Ascending aorta (tissue), 2 donors: ENCODE measurements at regions not wholly inside any gene's neighbourhood (a gene's known extent, or its start where the extent isn't known, plus 50 kb on each side); places are given as distances from the start of the nearest gene placed in this dataset.

ENCODE experiments used
- DNase-seq, 2 donors: peaks; one replicate each; pipeline ENCODE4 v3.0.0-alpha.2; 2019; ENCODE audit warnings: low spot score in 2 of 2
- H3K27ac ChIP-seq, 2 donors: fragments of 200-600 bp; sonication (generic); one replicate each; pipeline ENCODE4 v1.5.1; 2016 to 2017; ENCODE audit warnings: mild to moderate bottlenecking in 1 of 2
- H3K27me3 ChIP-seq: fragments of 200-600 bp; sonication (generic); one replicate; pipeline ENCODE4 v1.5.1; 2017
- H3K36me3 ChIP-seq, 2 donors: fragments of 200-600 bp; sonication (generic); one replicate each; pipeline ENCODE4 v1.5.1; 2016
- H3K4me1 ChIP-seq, 2 donors: fragments of 200-600 bp; sonication (generic); one replicate each; pipeline ENCODE4 v1.5.1; 2016 to 2017; ENCODE audit warnings: mild to moderate bottlenecking in 1 of 2
- H3K4me3 ChIP-seq, 2 donors: fragments of 200-600 bp; sonication (generic); one replicate each; pipeline ENCODE4 v1.5.1; 2016 to 2017; ENCODE audit warnings: mild to moderate bottlenecking in 1 of 2
- H3K9me3 ChIP-seq, 2 donors: fragments of 200-600 bp; sonication (generic); one replicate each; pipeline ENCODE4 v1.5.1; 2016
- CTCF ChIP-seq, 3 experiments: fragments of 200-600 bp in 2 of 3; fragments of 450-650 bp in 1 of 3; sonication (generic) in 2 of 3; IDR thresholded peaks; one replicate each; pipeline ENCODE4 v1.5.1; 2016 to 2019; ENCODE audit warnings: antibody characterized with exemption in 3 of 3, mild to moderate bottlenecking in 1 of 3, moderate library complexity in 1 of 3
- intact Hi-C: fragments of 100-400 bp; cut with DNase I; formaldehyde crosslinking; loops from one replicate; pipeline ENCODE4 v1.15.1; 2023

- no peak for TF ChIP-seq CTCF (IDR thresholded peaks at IDR 0.05)
- Histone ChIP-seq H3K27me3 (no peaks in the 10 kb centered on the region), H3K4me3 (no peak overlapping the region), H3K36me3 (no peaks in the 10 kb centered on the region), H3K27ac (no peak overlapping the region), H3K4me1 (no peaks in the 10 kb centered on the region), H3K9me3 (peaks cover 7 to 10% of the 10 kb centered on the region in 2 donors)
- intact Hi-C loops: no loop called here
- DNase-seq: no peak
Observed at GRCh38 chr10:29208845-29209244, 80.0 kb upstream of the LYZL1 start.

DNA sequence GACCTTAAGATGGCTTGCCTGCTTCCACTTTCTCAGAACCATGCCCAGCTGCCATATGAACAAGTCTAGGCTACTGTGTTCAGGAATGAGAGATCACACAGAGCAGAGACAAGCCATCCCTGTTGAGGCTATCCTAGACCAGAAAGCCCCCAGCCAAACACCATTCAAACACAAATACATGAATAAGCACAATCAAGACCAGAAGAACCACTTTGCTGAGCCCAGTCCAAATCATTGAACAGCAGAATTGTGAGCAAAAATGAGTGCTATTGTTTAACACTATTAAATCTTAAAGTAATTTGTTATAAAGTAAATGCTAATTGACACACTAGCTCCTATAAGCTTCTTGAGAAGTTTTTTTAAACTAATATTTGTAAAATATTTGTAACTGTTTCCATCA lies 79.0 kb upstream of the LYZL1 start:
- H3K4me1 ChIP-seq: no peaks in the 10 kb centered on the region
- no peak for TF ChIP-seq CTCF (IDR thresholded peaks at IDR 0.05)
- intact Hi-C loops: no loop called here

DNA sequence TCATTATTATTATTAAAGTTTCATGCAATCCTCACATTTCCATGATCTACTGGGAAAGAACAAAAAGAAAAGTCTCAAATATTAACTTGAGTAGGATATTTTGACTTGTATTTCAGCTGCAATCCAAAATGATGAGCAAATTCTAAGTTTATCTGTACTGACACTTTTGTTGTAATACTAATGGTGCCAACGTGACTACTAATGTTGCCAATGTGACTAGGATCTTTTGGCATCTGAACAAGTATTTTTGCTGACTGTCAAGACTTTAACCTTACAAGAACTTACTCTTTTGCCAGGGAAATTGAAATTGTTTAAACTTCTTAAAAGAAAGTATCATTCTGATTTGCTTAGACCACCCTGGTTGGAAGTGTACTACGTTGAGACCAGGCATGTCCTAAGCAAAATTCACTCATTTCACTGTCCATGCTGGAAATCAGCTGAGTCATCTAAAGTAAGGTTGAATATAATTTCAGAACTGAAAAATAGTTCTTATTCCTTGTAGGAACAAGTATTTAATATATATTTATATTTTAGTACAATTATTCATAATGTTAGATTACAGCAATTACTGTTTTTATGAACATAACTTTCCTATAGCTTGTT lies 78.5 kb upstream of the LYZL1 start:
- intact Hi-C loops: no loop called here
- Histone ChIP-seq H3K4me1 (no peaks in the 10 kb centered on the region), H3K36me3 (no peaks in the 10 kb centered on the region), H3K9me3 (peaks cover 7 to 10% of the 10 kb centered on the region in 2 donors), H3K27ac (no peak overlapping the region), H3K27me3 (no peaks in the 10 kb centered on the region), H3K4me3 (no peak overlapping the region)
- no peak for TF ChIP-seq CTCF (IDR thresholded peaks at IDR 0.05)
- no peak for DNase-seq

More for the DNA sequence above, 79.0 kb upstream of the LYZL1 start:
- H3K36me3 ChIP-seq: no peaks in the 10 kb centered on the region
- no peak overlapping the region for H3K4me3 ChIP-seq
- H3K9me3 ChIP-seq: peaks cover 7 to 10% of the 10 kb centered on the region in 2 donors
- DNase-seq: no peak
- H3K27ac ChIP-seq: no peak overlapping the region
- H3K27me3 ChIP-seq: no peaks in the 10 kb centered on the region

DNA sequence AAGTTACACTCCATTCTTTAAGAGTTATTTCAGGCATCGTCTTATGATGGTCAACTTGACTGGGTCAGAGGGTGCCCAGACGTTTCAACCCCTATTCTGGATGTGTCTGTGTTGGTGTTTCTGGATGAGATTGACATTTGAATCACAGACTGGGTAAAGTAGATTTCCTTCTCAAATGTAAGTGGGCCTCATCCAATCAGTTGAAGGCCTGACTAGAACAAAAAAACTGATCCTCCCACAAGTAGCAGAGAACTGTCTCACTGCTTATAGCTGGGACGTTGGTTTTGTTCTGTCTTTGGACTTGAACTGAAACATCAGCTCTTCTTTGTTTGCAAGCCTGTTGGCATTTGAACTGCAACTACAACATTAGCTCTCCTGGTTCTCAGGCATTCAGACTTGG lies 76.3 kb upstream of the LYZL1 start:
- no peak for DNase-seq
- Histone ChIP-seq H3K27ac (no peak overlapping the region), H3K9me3 (peaks cover 7 to 10% of the 10 kb centered on the region in 2 donors), H3K36me3 (no peaks in the 10 kb centered on the region), H3K27me3 (no peaks in the 10 kb centered on the region), H3K4me3 (no peak overlapping the region), H3K4me1 (no peaks in the 10 kb centered on the region)
- no peak for TF ChIP-seq CTCF (IDR thresholded peaks at IDR 0.05)
- intact Hi-C loops: no loop called here

- Histone ChIP-seq H3K4me1 (no peaks in the 10 kb centered on the region), H3K36me3 (no peaks in the 10 kb centered on the region), H3K27me3 (no peaks in the 10 kb centered on the region), H3K27ac (no peak overlapping the region), H3K9me3 (peaks cover 3 to 7% of the 10 kb centered on the region in 2 donors), H3K4me3 (no peak overlapping the region)
- TF ChIP-seq CTCF (IDR thresholded peaks at IDR 0.05): no peak
- no peak for DNase-seq
- intact Hi-C loops: no loop called here
Observed at GRCh38 chr10:29214551-29214950, 74.3 kb upstream of the LYZL1 start.

GRCh38 chr10:29217292-29217738 lies 71.6 kb upstream of the LYZL1 start:
- DNase-seq: no peak
- Histone ChIP-seq H3K27ac (no peak overlapping the region), H3K9me3 (no peaks in the 10 kb centered on the region), H3K4me1 (no peaks in the 10 kb centered on the region), H3K36me3 (no peaks in the 10 kb centered on the region), H3K4me3 (no peak overlapping the region), H3K27me3 (no peaks in the 10 kb centered on the region)
- TF ChIP-seq CTCF (IDR thresholded peaks at IDR 0.05): no peak
- intact Hi-C loops: no loop called here
